ENCODE measurements at regions not wholly inside any gene's neighbourhood (a gene's known extent, or its start where the extent isn't known, plus 50 kb on each side); places are given as distances from the start of the nearest gene placed in this dataset.
A peak's percentile ranks its signal among the peaks of the same experiment; 100 is the strongest.

GRCh38 chr11:109847621-109848020 is 245.6 kb upstream of the ZC3H12C start:
- CTCF ChIA-PET: no interaction called here
- no peak for TF ChIP-seq SP1 (IDR thresholded peaks at IDR 0.05)
- no peak for TF ChIP-seq FOXA1 (IDR thresholded peaks at IDR 0.05)
- TF ChIP-seq BHLHE40 (IDR thresholded peaks at IDR 0.05; ENCODE audit: borderline replicate concordance): no peak
- no peak for TF ChIP-seq NFRKB (IDR thresholded peaks at IDR 0.05)
- no peak for TF ChIP-seq LEF1 (IDR thresholded peaks at IDR 0.05; ENCODE audit: borderline replicate concordance)
- no peak for TF ChIP-seq L3MBTL2 (conservative IDR thresholded peaks at IDR 0.05)
- no peak for TF ChIP-seq SUZ12 (IDR thresholded peaks at IDR 0.05)
- no peak for TF ChIP-seq FOXK2 (IDR thresholded peaks at IDR 0.05)
- TF ChIP-seq ELF4 (IDR thresholded peaks at IDR 0.05): no peak
- TF ChIP-seq ARNT (IDR thresholded peaks at IDR 0.05): no peak
- POLR2A ChIA-PET: no interaction called here
- DNase-seq (ENCODE audit: extremely low spot score): no peak

DNA sequence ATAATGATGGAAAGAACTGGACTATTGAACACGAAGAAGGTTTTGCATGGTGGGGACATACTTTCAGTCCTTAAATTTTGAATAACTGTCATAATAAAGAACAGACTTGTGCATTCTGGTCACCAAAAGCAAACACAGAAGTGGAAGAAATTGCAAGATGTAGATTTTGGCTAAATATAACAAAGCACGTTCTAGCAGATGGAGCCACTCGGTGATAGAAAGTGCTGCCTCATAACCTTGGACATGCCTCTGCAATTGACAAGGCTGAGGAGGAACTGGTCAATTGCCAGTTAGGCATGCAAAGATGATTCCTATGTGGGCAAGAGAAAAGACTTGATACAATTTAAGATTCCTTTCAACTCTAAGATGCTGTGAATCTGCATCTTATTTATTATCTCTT is 244.1 kb upstream of the ZC3H12C start:
- POLR2A ChIA-PET: no interaction called here

DNA sequence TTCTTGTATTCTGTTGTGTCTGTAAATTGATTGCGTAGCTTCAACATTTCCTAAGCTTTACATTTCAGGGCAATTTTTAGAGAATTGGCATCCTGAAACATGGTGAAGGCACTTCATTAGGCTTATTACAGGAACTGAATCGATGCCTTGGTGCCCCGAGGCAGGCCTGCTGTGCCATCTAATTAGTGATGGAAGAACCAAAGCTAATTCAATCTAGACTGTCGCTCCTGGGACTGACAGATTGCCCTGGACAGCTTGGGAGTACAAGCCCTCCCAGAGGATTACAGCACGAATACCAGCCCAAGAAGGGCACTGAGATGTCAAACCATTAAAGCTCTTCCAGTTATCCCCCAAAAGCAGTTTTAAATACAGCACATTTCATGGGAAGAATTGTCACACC is 243.2 kb upstream of the ZC3H12C start:
- CTCF ChIA-PET: interaction anchor here (0.6 to 2.4 kb wide), 2 partner anchors 89 to 876 kb away, joined by 3 to 7 read pairs; no protein-coding TSS in a partner anchor
- POLR2A ChIA-PET: no interaction called here
- TF ChIP-seq BHLHE40 (IDR thresholded peaks at IDR 0.05; ENCODE audit: borderline replicate concordance) (no peak), NFRKB (IDR thresholded peaks at IDR 0.05) (no peak), LEF1 (IDR thresholded peaks at IDR 0.05; ENCODE audit: borderline replicate concordance) (no peak), SP1 (IDR thresholded peaks at IDR 0.05) (no peak), SUZ12 (IDR thresholded peaks at IDR 0.05) (no peak), FOXK2 (IDR thresholded peaks at IDR 0.05) (no peak), ARNT (IDR thresholded peaks at IDR 0.05) (no peak), CTBP1 (IDR thresholded peaks at IDR 0.05; ENCODE audit: borderline replicate concordance) (no peak), ZNF384 (IDR thresholded peaks at IDR 0.05) (no peak)
- DNase-seq (ENCODE audit: extremely low spot score): no peak

More for the DNA sequence above, 244.1 kb upstream of the ZC3H12C start:
- CTCF ChIA-PET: no interaction called here
- TF ChIP-seq TARDBP (IDR thresholded peaks at IDR 0.05): no peak
- DNase-seq (ENCODE audit: extremely low spot score): no peak

GRCh38 chr11:109851780-109852390 is 241.3 kb upstream of the ZC3H12C start:
- no peak for DNase-seq (ENCODE audit: extremely low spot score)
- ChIA-PET POLR2A (no interaction called here), CTCF (interaction anchor here (2.4 kb wide), 1 partner anchor 87 kb away, joined by 7 read pairs; no protein-coding TSS in a partner anchor)
- TF ChIP-seq HDGF (IDR thresholded peaks at IDR 0.05; ENCODE audit: borderline replicate concordance) (no peak), BHLHE40 (IDR thresholded peaks at IDR 0.05; ENCODE audit: borderline replicate concordance) (no peak), FOXM1 (IDR thresholded peaks at IDR 0.05; ENCODE audit: borderline replicate concordance) (no peak), ELF4 (IDR thresholded peaks at IDR 0.05) (no peak), TARDBP (IDR thresholded peaks at IDR 0.05) (no peak), FOXA1 (IDR thresholded peaks at IDR 0.05) (no peak), SP1 (IDR thresholded peaks at IDR 0.05) (no peak), ARNT (IDR thresholded peaks at IDR 0.05) (no peak), NFRKB (IDR thresholded peaks at IDR 0.05) (no peak), FOXK2 (IDR thresholded peaks at IDR 0.05) (no peak), SUZ12 (IDR thresholded peaks at IDR 0.05) (no peak), ZNF384 (IDR thresholded peaks at IDR 0.05) (no peak)

DNA sequence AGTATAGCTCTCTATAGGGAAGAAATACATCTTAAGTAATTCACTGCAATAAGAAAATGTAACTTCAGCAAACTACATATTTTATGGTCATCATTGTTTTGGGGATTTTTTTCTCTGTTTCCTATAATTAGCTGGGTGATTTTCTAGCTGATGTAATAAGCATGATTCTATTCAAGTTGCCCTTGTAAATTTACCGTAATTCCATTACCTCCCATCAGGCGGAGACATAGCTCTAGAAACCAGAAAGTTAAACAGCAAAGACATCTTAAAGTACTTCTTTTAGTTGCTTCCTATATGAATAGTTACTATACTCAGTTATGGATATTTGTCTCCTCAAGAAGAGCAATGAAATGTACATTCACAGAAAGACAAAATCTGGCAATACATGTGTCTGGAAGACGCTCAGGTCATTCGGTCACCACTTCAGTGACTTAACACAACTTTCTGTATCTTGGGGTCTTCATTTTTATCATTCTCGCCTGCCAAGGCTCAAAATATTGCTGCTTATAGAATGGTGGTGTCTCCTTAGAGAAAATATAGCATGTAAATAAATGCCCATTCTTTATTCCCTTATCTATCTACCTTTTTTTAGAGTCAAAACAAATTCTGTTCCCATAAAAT is 239.9 kb upstream of the ZC3H12C start:
- peak; percentile 18 for DNase-seq (ENCODE audit: extremely low spot score)
- CTCF ChIA-PET: interaction anchor here (0.6 to 1.0 kb wide), 2 partner anchors 524 to 712 kb away, joined by 3 to 4 read pairs; no protein-coding TSS in a partner anchor
- POLR2A ChIA-PET: no interaction called here
- TF ChIP-seq FOXM1 (IDR thresholded peaks at IDR 0.05; ENCODE audit: borderline replicate concordance): no peak
- no peak for TF ChIP-seq BHLHE40 (IDR thresholded peaks at IDR 0.05; ENCODE audit: borderline replicate concordance)
- TF ChIP-seq LEF1 (IDR thresholded peaks at IDR 0.05; ENCODE audit: borderline replicate concordance): no peak
- no peak for TF ChIP-seq FOXK2 (IDR thresholded peaks at IDR 0.05)
- TF ChIP-seq CTBP1 (IDR thresholded peaks at IDR 0.05; ENCODE audit: borderline replicate concordance): no peak
- no peak for TF ChIP-seq HDGF (IDR thresholded peaks at IDR 0.05; ENCODE audit: borderline replicate concordance)
- TF ChIP-seq ARNT (IDR thresholded peaks at IDR 0.05): no peak
- no peak for TF ChIP-seq SUZ12 (IDR thresholded peaks at IDR 0.05)
- no peak for TF ChIP-seq TARDBP (IDR thresholded peaks at IDR 0.05)
- TF ChIP-seq SP1 (IDR thresholded peaks at IDR 0.05): no peak
- no peak for TF ChIP-seq ZNF384 (IDR thresholded peaks at IDR 0.05)
- TF ChIP-seq NFRKB (IDR thresholded peaks at IDR 0.05): no peak
- TF ChIP-seq L3MBTL2 (conservative IDR thresholded peaks at IDR 0.05): no peak

GRCh38 chr11:109854731-109855130 is 238.5 kb upstream of the ZC3H12C start:
- TF ChIP-seq NFRKB (IDR thresholded peaks at IDR 0.05): no peak
- no peak for TF ChIP-seq SUZ12 (IDR thresholded peaks at IDR 0.05)
- no peak for TF ChIP-seq PKNOX1 (IDR thresholded peaks at IDR 0.05)
- TF ChIP-seq ARNT (IDR thresholded peaks at IDR 0.05): no peak
- TF ChIP-seq FOXA1 (IDR thresholded peaks at IDR 0.05): no peak
- no peak for TF ChIP-seq L3MBTL2 (conservative IDR thresholded peaks at IDR 0.05)
- TF ChIP-seq SP1 (IDR thresholded peaks at IDR 0.05): no peak
- TF ChIP-seq HDGF (IDR thresholded peaks at IDR 0.05; ENCODE audit: borderline replicate concordance): no peak
- TF ChIP-seq ELF4 (IDR thresholded peaks at IDR 0.05): no peak
- CTCF ChIA-PET: interaction anchor here (0.6 kb wide), 1 partner anchor 726 kb away, joined by 4 read pairs; no protein-coding TSS in a partner anchor
- no peak for DNase-seq (ENCODE audit: extremely low spot score)
- POLR2A ChIA-PET: no interaction called here

DNA sequence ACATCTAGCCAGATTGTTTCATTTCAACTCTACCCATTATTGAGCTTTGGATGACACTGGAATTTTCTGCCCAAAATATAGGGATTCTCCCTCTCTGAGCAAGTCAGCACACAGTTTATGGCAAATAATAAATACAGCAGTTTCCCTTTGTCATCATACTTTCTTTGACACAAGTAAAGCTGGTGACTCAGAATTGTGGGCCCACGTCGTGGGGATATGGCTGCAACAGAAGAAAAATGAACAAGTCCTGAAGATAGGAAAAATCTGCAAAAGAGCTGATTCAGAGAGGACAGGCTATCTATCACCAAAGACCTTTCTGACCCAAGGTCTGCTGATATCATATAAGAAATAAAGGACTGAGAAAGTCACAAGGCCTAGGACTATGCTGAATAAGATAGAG is 236.3 kb upstream of the ZC3H12C start:
- TF ChIP-seq FOXA1 (IDR thresholded peaks at IDR 0.05) (no peak), SP1 (IDR thresholded peaks at IDR 0.05) (no peak), CTBP1 (IDR thresholded peaks at IDR 0.05; ENCODE audit: borderline replicate concordance) (no peak), FOXM1 (IDR thresholded peaks at IDR 0.05; ENCODE audit: borderline replicate concordance) (no peak), TARDBP (IDR thresholded peaks at IDR 0.05) (no peak), BHLHE40 (IDR thresholded peaks at IDR 0.05; ENCODE audit: borderline replicate concordance) (no peak)
- ChIA-PET POLR2A (no interaction called here), CTCF (no interaction called here)
- DNase-seq (ENCODE audit: extremely low spot score): no peak
